Naive B cell (primary cell): ENCODE measurements at regions not wholly inside any gene's neighbourhood (a gene's known extent, or its start where the extent isn't known, plus 50 kb on each side); places are given as distances from the start of the nearest gene placed in this dataset.
A peak's percentile ranks its signal among the peaks of the same experiment; 100 is the strongest.
"Not testable (repeated sequence)": the region's sequence is repeated elsewhere in the genome, so short reads cannot be mapped to it uniquely, and the experiment has no call there.

Experiments
- ATAC-seq, 2 donors: fragments of 150-1000 bp; cut with Tn5 transposase; 2 replicates each; pipeline ENCODE4 v1.10.0; 2021; ENCODE audit warnings: low read depth in 2 of 2, mild to moderate bottlenecking in 2 of 2, moderate library complexity in 2 of 2
- DNase-seq: peaks from one replicate; pipeline ENCODE4 v3.0.0; 2022
- H3K27ac Mint-ChIP-seq, 6 donors: one replicate each; pipeline ENCODE4 v1.8.0; 2020 to 2022; ENCODE audit warnings: mild to moderate bottlenecking in 6 of 6, mixed read lengths in 6 of 6, moderate library complexity in 5 of 6, inconsistent platforms in 2 of 6
- H3K27me3 Mint-ChIP-seq, 3 donors: one replicate each; pipeline ENCODE4 v1.8.0; 2021 to 2022; ENCODE audit warnings: mixed read lengths in 3 of 3, mild to moderate bottlenecking in 1 of 3
- H3K36me3 Mint-ChIP-seq, 2 donors: one replicate each; pipeline ENCODE4 v1.8.0; 2020 to 2022; ENCODE audit warnings: mixed read lengths in 2 of 2, inconsistent platforms in 1 of 2, mild to moderate bottlenecking in 1 of 2
- H3K4me1 Mint-ChIP-seq, 3 donors: one replicate each; pipeline ENCODE4 v1.8.0; 2020 to 2022; ENCODE audit warnings: mixed read lengths in 3 of 3, inconsistent platforms in 1 of 3, mild to moderate bottlenecking in 1 of 3, moderate library complexity in 1 of 3
- H3K4me3 Mint-ChIP-seq, 8 donors: one replicate each; pipeline ENCODE4 v1.8.0; 2020 to 2022; ENCODE audit warnings: mild to moderate bottlenecking in 8 of 8, mixed read lengths in 8 of 8, moderate library complexity in 8 of 8, inconsistent platforms in 2 of 8
- H3K9me3 Mint-ChIP-seq, 7 donors: one replicate each; pipeline ENCODE4 v1.8.0; 2020 to 2022; ENCODE audit warnings: mixed read lengths in 7 of 7, mild to moderate bottlenecking in 5 of 7, inconsistent platforms in 2 of 7, moderate library complexity in 1 of 7

GRCh38 chr5:15376088-15376487, 123.9 kb upstream of the FBXL7 start:
- no peaks in the 10 kb centered on the region for H3K36me3 Mint-ChIP-seq
- H3K4me3 Mint-ChIP-seq, result no peak overlapping the region
- ATAC-seq, result no peak

GRCh38 chr5:15375559-15375958, 124.4 kb upstream of the FBXL7 start:
- ATAC-seq, result no peak
- H3K9me3 Mint-ChIP-seq, result peaks cover 0 to 18% (median 5%) of the 10 kb centered on the region in 7 donors
- H3K4me1 Mint-ChIP-seq, result no peaks in the 10 kb centered on the region

More at GRCh38 chr5:15376088-15376487, 123.9 kb upstream of the FBXL7 start:
- Mint-ChIP-seq H3K4me1 (no peaks in the 10 kb centered on the region), H3K27ac (no peak overlapping the region), H3K9me3 (peaks cover 0 to 18% (median 5%) of the 10 kb centered on the region in 7 donors), H3K27me3 (no peaks in the 10 kb centered on the region)
- no peak for DNase-seq

GRCh38 chr5:15374886-15375285, 125.1 kb upstream of the FBXL7 start:
- H3K4me1 Mint-ChIP-seq, result no peaks in the 10 kb centered on the region
- H3K4me3 Mint-ChIP-seq, result no peak overlapping the region
- no peak for ATAC-seq
- H3K27ac Mint-ChIP-seq, result no peak overlapping the region
- H3K27me3 Mint-ChIP-seq, result no peaks in the 10 kb centered on the region
- H3K36me3 Mint-ChIP-seq, result no peaks in the 10 kb centered on the region
- H3K9me3 Mint-ChIP-seq, result peaks cover 0 to 18% (median 5%) of the 10 kb centered on the region in 7 donors
- no peak for DNase-seq

More at GRCh38 chr5:15375559-15375958, 124.4 kb upstream of the FBXL7 start:
- Mint-ChIP-seq H3K27ac (no peak overlapping the region), H3K36me3 (no peaks in the 10 kb centered on the region), H3K27me3 (no peaks in the 10 kb centered on the region), H3K4me3 (no peak overlapping the region)
- no peak for DNase-seq

- H3K4me1 Mint-ChIP-seq, result no peaks in the 10 kb centered on the region
- no peaks in the 10 kb centered on the region for H3K36me3 Mint-ChIP-seq
- H3K27ac Mint-ChIP-seq, result no peak overlapping the region
- H3K4me3 Mint-ChIP-seq, result no peak overlapping the region
- no peaks in the 10 kb centered on the region for H3K27me3 Mint-ChIP-seq
- no peak for ATAC-seq
- no peak for DNase-seq
- peaks cover 0 to 10% (median 0%) of the 10 kb centered on the region in 7 donors for H3K9me3 Mint-ChIP-seq
These were observed 126.8 kb upstream of the FBXL7 start for GRCh38 chr5:15373151-15373550.

GRCh38 chr5:15371184-15371583, 128.8 kb upstream of the FBXL7 start:
- H3K36me3 Mint-ChIP-seq, result no peaks in the 10 kb centered on the region
- no peak overlapping the region for H3K27ac Mint-ChIP-seq
- ATAC-seq (no peak), DNase-seq (no peak)
- H3K9me3 Mint-ChIP-seq, result peaks cover 2 to 9% (median 5%) of the 10 kb centered on the region in 7 donors
- no peaks in the 10 kb centered on the region for H3K27me3 Mint-ChIP-seq
- H3K4me1 Mint-ChIP-seq, result no peaks in the 10 kb centered on the region
- no peak overlapping the region for H3K4me3 Mint-ChIP-seq

DNA sequence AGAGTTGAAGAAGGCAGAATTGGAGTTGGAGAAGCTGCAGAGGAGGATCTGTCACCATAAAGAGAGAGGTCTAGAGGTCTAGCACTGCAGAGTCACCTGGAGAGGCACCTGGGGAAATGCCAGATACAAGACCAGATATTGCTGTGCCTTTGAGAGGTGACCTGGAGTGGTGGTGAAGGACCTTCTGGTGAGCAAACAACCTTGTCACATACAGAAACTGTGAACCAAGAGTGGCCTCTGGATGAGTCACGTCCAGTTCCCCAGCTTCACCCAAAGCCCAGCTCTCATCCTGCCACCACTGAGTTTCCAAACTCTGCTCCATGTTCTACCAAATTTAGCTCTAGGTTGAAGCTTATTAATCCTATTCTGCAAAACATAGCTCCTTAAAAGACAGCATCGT, 131.1 kb upstream of the FBXL7 start:
- H3K9me3 Mint-ChIP-seq, result peaks cover 0 to 11% (median 5%) of the 10 kb centered on the region in 7 donors
- H3K36me3 Mint-ChIP-seq, result no peaks in the 10 kb centered on the region
- no peaks in the 10 kb centered on the region for H3K27me3 Mint-ChIP-seq
- H3K4me3 Mint-ChIP-seq, result no peak overlapping the region
- H3K4me1 Mint-ChIP-seq, result no peaks in the 10 kb centered on the region
- H3K27ac Mint-ChIP-seq, result no peak overlapping the region
- ATAC-seq (no peak), DNase-seq (no peak)

- no peaks in the 10 kb centered on the region for H3K4me1 Mint-ChIP-seq
These were observed 132.5 kb upstream of the FBXL7 start for GRCh38 chr5:15367489-15367888.

GRCh38 chr5:15366676-15367391, 133.1 kb upstream of the FBXL7 start:
- no peak for DNase-seq
- no peaks in the 10 kb centered on the region for H3K4me1 Mint-ChIP-seq

More at GRCh38 chr5:15367489-15367888, 132.5 kb upstream of the FBXL7 start:
- Mint-ChIP-seq H3K27ac (no peak overlapping the region), H3K4me3 (no peak overlapping the region), H3K36me3 (no peaks in the 10 kb centered on the region), H3K27me3 (no peaks in the 10 kb centered on the region), H3K9me3 (peaks cover 0 to 12% (median 5%) of the 10 kb centered on the region in 7 donors)
- no peak for DNase-seq
- ATAC-seq, result no peak

DNA sequence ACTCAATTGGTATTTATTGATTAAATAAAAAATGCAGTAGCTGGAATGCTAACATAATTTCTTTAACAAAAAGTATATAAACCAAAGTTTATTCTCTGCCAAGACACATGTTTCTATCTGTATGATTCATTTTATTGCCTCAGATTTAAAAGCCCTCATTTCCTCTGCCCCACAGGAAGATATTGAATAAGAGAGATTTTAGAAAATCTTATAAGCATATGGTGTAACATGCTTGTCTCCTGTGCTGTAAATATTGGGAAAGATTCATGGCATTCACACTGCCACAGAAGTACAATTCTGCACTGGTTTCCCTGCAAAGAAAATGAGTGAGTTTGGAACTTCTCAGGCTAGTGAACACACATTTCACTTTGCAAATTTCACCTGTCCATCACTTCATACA, 134.9 kb upstream of the FBXL7 start:
- Mint-ChIP-seq H3K27ac (no peak overlapping the region), H3K36me3 (no peaks in the 10 kb centered on the region)

More at GRCh38 chr5:15366676-15367391, 133.1 kb upstream of the FBXL7 start:
- Mint-ChIP-seq H3K27me3 (no peaks in the 10 kb centered on the region), H3K9me3 (peaks cover 0 to 14% (median 7%) of the 10 kb centered on the region in 7 donors), H3K4me3 (no peak overlapping the region), H3K27ac (peak overlapping the region in 1 of 6 donors; percentile 65), H3K36me3 (no peaks in the 10 kb centered on the region)
- no peak for ATAC-seq

GRCh38 chr5:15363601-15364000, 136.4 kb upstream of the FBXL7 start:
- no peaks in the 10 kb centered on the region for H3K27me3 Mint-ChIP-seq

More for the DNA sequence above, 134.9 kb upstream of the FBXL7 start:
- ATAC-seq (no peak), DNase-seq (no peak)
- no peak overlapping the region for H3K4me3 Mint-ChIP-seq
- peaks cover 2 to 14% (median 7%) of the 10 kb centered on the region in 7 donors for H3K9me3 Mint-ChIP-seq
- H3K4me1 Mint-ChIP-seq, result no peaks in the 10 kb centered on the region
- H3K27me3 Mint-ChIP-seq, result no peaks in the 10 kb centered on the region

DNA sequence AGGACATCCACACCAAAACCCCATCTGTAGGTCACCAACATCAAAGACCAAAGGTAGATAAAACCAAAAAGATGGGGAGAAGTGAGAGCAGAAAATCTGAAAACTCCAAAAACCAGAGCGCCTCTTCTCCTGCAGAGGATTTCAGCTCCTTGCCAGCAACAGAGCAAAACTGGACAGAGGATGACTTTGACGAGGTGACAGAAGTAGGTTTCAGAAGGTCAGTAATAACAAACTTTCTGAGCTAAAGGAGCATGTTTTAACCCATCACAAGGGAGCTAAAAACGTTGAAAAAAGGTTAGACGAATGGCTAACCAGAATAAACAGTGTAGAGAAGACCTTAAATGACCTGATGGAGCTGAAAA, 142.9 kb upstream of the FBXL7 start:
- H3K27ac Mint-ChIP-seq, DNase-seq, H3K27me3 Mint-ChIP-seq, H3K36me3 Mint-ChIP-seq, H3K4me3 Mint-ChIP-seq, ATAC-seq, H3K4me1 Mint-ChIP-seq: not testable (repeated sequence)
- H3K9me3 Mint-ChIP-seq, result peaks cover 0 to 15% (median 7%) of the 10 kb centered on the region in 7 donors

More at GRCh38 chr5:15363601-15364000, 136.4 kb upstream of the FBXL7 start:
- H3K36me3 Mint-ChIP-seq, result no peaks in the 10 kb centered on the region
- H3K4me1 Mint-ChIP-seq, result no peaks in the 10 kb centered on the region
- ATAC-seq (no peak), DNase-seq (no peak)
- peaks cover 2 to 20% (median 8%) of the 10 kb centered on the region in 7 donors for H3K9me3 Mint-ChIP-seq
- no peak overlapping the region for H3K4me3 Mint-ChIP-seq
- H3K27ac Mint-ChIP-seq, result no peak overlapping the region

GRCh38 chr5:15356308-15357091, 143.5 kb upstream of the FBXL7 start:
- not testable (repeated sequence) for H3K4me3 Mint-ChIP-seq, H3K4me1 Mint-ChIP-seq, H3K36me3 Mint-ChIP-seq, H3K27ac Mint-ChIP-seq, DNase-seq, H3K27me3 Mint-ChIP-seq, ATAC-seq
- H3K9me3 Mint-ChIP-seq, result peaks cover 0 to 15% (median 7%) of the 10 kb centered on the region in 7 donors

DNA sequence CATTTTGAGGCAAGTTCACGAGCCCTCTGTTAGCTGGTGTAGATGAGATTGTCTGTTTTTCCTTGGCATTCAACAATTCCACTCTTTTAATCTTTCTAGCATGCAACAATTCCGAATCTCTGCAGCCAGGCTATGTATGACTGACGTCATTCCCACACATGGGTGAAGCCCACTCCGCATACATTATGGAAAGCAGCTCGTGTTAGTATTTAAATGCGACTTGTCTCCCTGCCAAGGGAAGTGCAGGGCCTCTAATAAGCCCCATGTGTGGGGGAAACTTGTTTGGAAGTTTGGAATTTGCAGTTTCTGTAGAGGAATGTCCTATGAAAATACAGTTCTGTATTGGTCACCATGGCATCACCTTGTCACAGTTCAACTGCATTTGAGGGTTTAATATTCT, 146.0 kb upstream of the FBXL7 start:
- DNase-seq, result no peak
- H3K4me1 Mint-ChIP-seq, result no peaks in the 10 kb centered on the region
- no peak for ATAC-seq
- peaks cover 0 to 12% (median 7%) of the 10 kb centered on the region in 7 donors for H3K9me3 Mint-ChIP-seq
- no peaks in the 10 kb centered on the region for H3K27me3 Mint-ChIP-seq
- no peak overlapping the region for H3K27ac Mint-ChIP-seq
- no peak overlapping the region for H3K4me3 Mint-ChIP-seq
- no peaks in the 10 kb centered on the region for H3K36me3 Mint-ChIP-seq
